ENCODE measurements at regions not wholly inside any gene's neighbourhood (a gene's known extent, or its start where the extent isn't known, plus 50 kb on each side); places are given as distances from the start of the nearest gene placed in this dataset.

DNA sequence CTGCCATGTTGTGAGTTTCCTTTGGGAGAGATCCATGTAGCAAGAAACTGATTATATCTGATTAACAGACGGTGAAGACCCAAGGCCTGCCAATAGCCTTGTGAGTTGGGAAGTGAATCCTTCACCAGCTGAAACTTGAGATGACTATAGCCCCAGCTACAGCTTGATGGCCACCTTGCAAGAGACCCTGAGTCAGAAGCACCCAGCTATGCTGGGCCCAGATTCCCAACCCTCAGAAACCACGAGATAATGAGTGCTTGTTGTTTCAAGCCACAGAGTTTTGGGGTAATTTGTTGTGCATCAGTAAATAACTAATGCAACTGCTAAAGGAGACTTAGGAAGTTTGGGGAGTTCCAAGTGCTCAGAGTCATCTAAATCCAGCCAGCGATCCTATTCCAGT, 80.3 kb downstream of the AVPR1A start:
- CTCF ChIA-PET (ENCODE audit: low intra/inter-chr PET ratio), result no interaction called here
- H3K27ac ChIP-seq (ENCODE audit: extremely low read depth, low read depth, low read length), result no peak overlapping the region
- no peak for FAIRE-seq
- POLR2A ChIA-PET, result no interaction called here
- no peaks in the 10 kb centered on the region for H4K20me1 ChIP-seq (replicated peaks; ENCODE audit: control insufficient read depth, insufficient read depth, low read length)
- H3K4me1 ChIP-seq (replicated peaks in 1 of 2; ENCODE audit: control insufficient read depth in 2 of 2, insufficient read depth in 2 of 2, low read length in 2 of 2), result no peaks in the 10 kb centered on the region
- no peaks in the 10 kb centered on the region for H3K9me3 ChIP-seq (replicated peaks; ENCODE audit: control insufficient read depth, insufficient read depth, low read depth, low read length)
- no peaks in the 10 kb centered on the region for H3K36me3 ChIP-seq (ENCODE audit: control insufficient read depth, insufficient read depth, low read length)
- H3K9ac ChIP-seq (ENCODE audit: insufficient read depth in 1 of 2, low read depth in 2 of 2, low read length in 2 of 2), result no peak overlapping the region
- H2AFZ ChIP-seq (ENCODE audit: low read depth, low read length), result no peak overlapping the region
- no peak overlapping the region for H3K4me3 ChIP-seq
- no peaks in the 10 kb centered on the region for H3K27me3 ChIP-seq (ENCODE audit: control insufficient read depth in 2 of 2, insufficient read depth in 2 of 2, low read length in 2 of 2)
- no peaks in the 10 kb centered on the region for H3K79me2 ChIP-seq (ENCODE audit: control insufficient read depth, insufficient read depth, low read length)
- WGBS (ENCODE audit: insufficient coverage, low coverage, missing lambda C conversion rate), result 11% methylated on average over 3 of the region's 3 CpGs
- in situ Hi-C loops (cut with MboI) (loop anchor here (25.0 kb wide), 1 partner anchor 633 kb away; no protein-coding TSS in a partner anchor), intact Hi-C loops (cut with micrococcal nuclease) (no loop called here)
- BruUV-seq (replicated peaks), result no TSS peak
- ATAC-seq, result no peak
- H3K4me2 ChIP-seq (ENCODE audit: insufficient read depth, low read length), result no peak overlapping the region
- DNase-seq (ENCODE audit: extremely low read depth in 1 of 4, low spot score in 3 of 4), result no peak
- H3K9me1 ChIP-seq (ENCODE audit: control insufficient read depth, insufficient read depth, low read length), result no peaks in the 10 kb centered on the region
- TF ChIP-seq SMARCE1 (IDR thresholded peaks at IDR 0.05), result no peak
- TF ChIP-seq, protein P1, sequence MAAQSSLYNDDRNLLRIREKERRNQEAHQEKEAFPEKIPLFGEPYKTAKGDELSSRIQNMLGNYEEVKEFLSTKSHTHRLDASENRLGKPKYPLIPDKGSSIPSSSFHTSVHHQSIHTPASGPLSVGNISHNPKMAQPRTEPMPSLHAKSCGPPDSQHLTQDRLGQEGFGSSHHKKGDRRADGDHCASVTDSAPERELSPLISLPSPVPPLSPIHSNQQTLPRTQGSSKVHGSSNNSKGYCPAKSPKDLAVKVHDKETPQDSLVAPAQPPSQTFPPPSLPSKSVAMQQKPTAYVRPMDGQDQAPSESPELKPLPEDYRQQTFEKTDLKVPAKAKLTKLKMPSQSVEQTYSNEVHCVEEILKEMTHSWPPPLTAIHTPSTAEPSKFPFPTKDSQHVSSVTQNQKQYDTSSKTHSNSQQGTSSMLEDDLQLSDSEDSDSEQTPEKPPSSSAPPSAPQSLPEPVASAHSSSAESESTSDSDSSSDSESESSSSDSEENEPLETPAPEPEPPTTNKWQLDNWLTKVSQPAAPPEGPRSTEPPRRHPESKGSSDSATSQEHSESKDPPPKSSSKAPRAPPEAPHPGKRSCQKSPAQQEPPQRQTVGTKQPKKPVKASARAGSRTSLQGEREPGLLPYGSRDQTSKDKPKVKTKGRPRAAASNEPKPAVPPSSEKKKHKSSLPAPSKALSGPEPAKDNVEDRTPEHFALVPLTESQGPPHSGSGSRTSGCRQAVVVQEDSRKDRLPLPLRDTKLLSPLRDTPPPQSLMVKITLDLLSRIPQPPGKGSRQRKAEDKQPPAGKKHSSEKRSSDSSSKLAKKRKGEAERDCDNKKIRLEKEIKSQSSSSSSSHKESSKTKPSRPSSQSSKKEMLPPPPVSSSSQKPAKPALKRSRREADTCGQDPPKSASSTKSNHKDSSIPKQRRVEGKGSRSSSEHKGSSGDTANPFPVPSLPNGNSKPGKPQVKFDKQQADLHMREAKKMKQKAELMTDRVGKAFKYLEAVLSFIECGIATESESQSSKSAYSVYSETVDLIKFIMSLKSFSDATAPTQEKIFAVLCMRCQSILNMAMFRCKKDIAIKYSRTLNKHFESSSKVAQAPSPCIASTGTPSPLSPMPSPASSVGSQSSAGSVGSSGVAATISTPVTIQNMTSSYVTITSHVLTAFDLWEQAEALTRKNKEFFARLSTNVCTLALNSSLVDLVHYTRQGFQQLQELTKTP (IDR thresholded peaks at IDR 0.05; ENCODE audit: low read depth in 1 of 2, partially characterized antibody in 2 of 2), result no peak
- TF ChIP-seq GATAD2A (IDR thresholded peaks at IDR 0.05), result no peak
- TF ChIP-seq, protein P2, sequence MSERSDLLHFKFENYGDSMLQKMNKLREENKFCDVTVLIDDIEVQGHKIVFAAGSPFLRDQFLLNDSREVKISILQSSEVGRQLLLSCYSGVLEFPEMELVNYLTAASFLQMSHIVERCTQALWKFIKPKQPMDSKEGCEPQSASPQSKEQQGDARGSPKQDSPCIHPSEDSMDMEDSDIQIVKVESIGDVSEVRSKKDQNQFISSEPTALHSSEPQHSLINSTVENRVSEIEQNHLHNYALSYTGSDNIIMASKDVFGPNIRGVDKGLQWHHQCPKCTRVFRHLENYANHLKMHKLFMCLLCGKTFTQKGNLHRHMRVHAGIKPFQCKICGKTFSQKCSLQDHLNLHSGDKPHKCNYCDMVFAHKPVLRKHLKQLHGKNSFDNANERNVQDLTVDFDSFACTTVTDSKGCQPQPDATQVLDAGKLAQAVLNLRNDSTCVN (CRISPR knock-in tag; IDR thresholded peaks at IDR 0.05), result no peak
- TF ChIP-seq, protein P3, sequence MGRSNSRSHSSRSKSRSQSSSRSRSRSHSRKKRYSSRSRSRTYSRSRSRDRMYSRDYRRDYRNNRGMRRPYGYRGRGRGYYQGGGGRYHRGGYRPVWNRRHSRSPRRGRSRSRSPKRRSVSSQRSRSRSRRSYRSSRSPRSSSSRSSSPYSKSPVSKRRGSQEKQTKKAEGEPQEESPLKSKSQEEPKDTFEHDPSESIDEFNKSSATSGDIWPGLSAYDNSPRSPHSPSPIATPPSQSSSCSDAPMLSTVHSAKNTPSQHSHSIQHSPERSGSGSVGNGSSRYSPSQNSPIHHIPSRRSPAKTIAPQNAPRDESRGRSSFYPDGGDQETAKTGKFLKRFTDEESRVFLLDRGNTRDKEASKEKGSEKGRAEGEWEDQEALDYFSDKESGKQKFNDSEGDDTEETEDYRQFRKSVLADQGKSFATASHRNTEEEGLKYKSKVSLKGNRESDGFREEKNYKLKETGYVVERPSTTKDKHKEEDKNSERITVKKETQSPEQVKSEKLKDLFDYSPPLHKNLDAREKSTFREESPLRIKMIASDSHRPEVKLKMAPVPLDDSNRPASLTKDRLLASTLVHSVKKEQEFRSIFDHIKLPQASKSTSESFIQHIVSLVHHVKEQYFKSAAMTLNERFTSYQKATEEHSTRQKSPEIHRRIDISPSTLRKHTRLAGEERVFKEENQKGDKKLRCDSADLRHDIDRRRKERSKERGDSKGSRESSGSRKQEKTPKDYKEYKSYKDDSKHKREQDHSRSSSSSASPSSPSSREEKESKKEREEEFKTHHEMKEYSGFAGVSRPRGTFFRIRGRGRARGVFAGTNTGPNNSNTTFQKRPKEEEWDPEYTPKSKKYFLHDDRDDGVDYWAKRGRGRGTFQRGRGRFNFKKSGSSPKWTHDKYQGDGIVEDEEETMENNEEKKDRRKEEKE (IDR thresholded peaks at IDR 0.05; ENCODE audit: borderline replicate concordance in 1 of 2, control insufficient read depth in 1 of 2, low read depth in 2 of 2, low read length in 1 of 2), result no peak
- TF ChIP-seq ATF1 (CRISPR knock-in tag; IDR thresholded peaks at IDR 0.05), result no peak
- TF ChIP-seq ATF1 (tag; IDR thresholded peaks at IDR 0.05), result no peak
- TF ChIP-seq ARID2 (IDR thresholded peaks at IDR 0.05), result no peak
- no peak for TF ChIP-seq MEF2D (tag; conservative IDR thresholded peaks at IDR 0.05; ENCODE audit: low read depth)
- TF ChIP-seq ZNF12 (CRISPR knock-in tag; IDR thresholded peaks at IDR 0.05), result no peak
- no peak for TF ChIP-seq ZNF232 (CRISPR knock-in tag; IDR thresholded peaks at IDR 0.05)
- no peak for TF ChIP-seq POLR2G (IDR thresholded peaks at IDR 0.05; ENCODE audit: low read depth, low read length)
- TF ChIP-seq, protein P4, sequence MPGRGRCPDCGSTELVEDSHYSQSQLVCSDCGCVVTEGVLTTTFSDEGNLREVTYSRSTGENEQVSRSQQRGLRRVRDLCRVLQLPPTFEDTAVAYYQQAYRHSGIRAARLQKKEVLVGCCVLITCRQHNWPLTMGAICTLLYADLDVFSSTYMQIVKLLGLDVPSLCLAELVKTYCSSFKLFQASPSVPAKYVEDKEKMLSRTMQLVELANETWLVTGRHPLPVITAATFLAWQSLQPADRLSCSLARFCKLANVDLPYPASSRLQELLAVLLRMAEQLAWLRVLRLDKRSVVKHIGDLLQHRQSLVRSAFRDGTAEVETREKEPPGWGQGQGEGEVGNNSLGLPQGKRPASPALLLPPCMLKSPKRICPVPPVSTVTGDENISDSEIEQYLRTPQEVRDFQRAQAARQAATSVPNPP (IDR thresholded peaks at IDR 0.05; ENCODE audit: borderline replicate concordance, insufficient read depth, insufficient read length), result no peak

Measured in K562 (cell line).